Kidney (tissue), 13 donors: ENCODE measurements at regions not wholly inside any gene's neighbourhood (a gene's known extent, or its start where the extent isn't known, plus 50 kb on each side); places are given as distances from the start of the nearest gene placed in this dataset.

Experiments
- DNase-seq, 5 donors: peaks; one replicate each; pipeline ENCODE4 v3.0.0-alpha.2; 2013 to 2020
- FAIRE-seq: peaks from 2 replicates; lab custom pipeline; 2012; peaks lifted over from hg19 to GRCh38; lab: Jason Lieb, UNC
- H3K27ac ChIP-seq, 2 donors: one replicate each; pipeline ENCODE4 v1.7.0; 2013; ENCODE audit warnings: low read depth in 2 of 2, low read length in 2 of 2, inconsistent platforms in 1 of 2
- H3K27me3 ChIP-seq: one replicate; pipeline ENCODE4 v1.7.1; 2013; ENCODE audit warnings: low read length, inconsistent platforms; ENCODE audit not compliant: control insufficient read depth, insufficient read depth
- H3K36me3 ChIP-seq, 3 donors: one replicate each; pipeline versions ENCODE4 v1.7.0 to v1.7.1; 2013; ENCODE audit warnings: low read length in 3 of 3, control low read depth in 1 of 3, inconsistent platforms in 1 of 3; ENCODE audit not compliant: insufficient read depth in 3 of 3, control insufficient read depth in 2 of 3
- H3K4me1 ChIP-seq, 3 donors: one replicate each; pipeline versions ENCODE4 v1.7.0 to v1.7.1; 2013; ENCODE audit warnings: low read length in 3 of 3, inconsistent platforms in 1 of 3, low read depth in 1 of 3; ENCODE audit not compliant: control insufficient read depth in 2 of 3, insufficient read depth in 2 of 3
- H3K4me3 ChIP-seq, 3 donors: one replicate each; pipeline versions ENCODE4 v1.7.0 to v1.8.1; 2013; ENCODE audit warnings: low read length in 3 of 3, control low read depth in 1 of 3, inconsistent platforms in 1 of 3
- H3K9ac ChIP-seq, 3 donors: one replicate each; pipeline versions ENCODE4 v1.7.0 to v1.7.1; 2013; ENCODE audit warnings: low read length in 3 of 3, control low read depth in 1 of 3, inconsistent platforms in 1 of 3
- H3K9me3 ChIP-seq, 3 donors: one replicate each; pipeline versions ENCODE4 v1.7.0 to v1.7.1; 2013; ENCODE audit warnings: low read length in 3 of 3, control low read depth in 1 of 3, inconsistent platforms in 1 of 3; ENCODE audit not compliant: control insufficient read depth in 2 of 3, insufficient read depth in 1 of 3
- intact Hi-C: fragments of 100-400 bp; cut with DNase I; formaldehyde crosslinking; loops from one replicate; pipeline ENCODE4 v1.11.1; 2022
- TF ChIP-seq, protein P1 (sequence below): IDR thresholded peaks from 3 replicates; pipeline ENCODE4 v1.5.1; 2012; ENCODE audit warnings: mild to moderate bottlenecking, moderate library complexity, borderline replicate concordance; ENCODE audit not compliant: insufficient read depth; ENCODE audit errors: extremely low read depth
- donor health status: control.
- donor health status: control.
- donor health status: control.
- donor health status: control.
- donor health status: control.
- donor health status: DM: yes; HTN: yes; CAD: no.
- donor health status: Normal renal cell carcinoma (clear cell type).

DNA sequence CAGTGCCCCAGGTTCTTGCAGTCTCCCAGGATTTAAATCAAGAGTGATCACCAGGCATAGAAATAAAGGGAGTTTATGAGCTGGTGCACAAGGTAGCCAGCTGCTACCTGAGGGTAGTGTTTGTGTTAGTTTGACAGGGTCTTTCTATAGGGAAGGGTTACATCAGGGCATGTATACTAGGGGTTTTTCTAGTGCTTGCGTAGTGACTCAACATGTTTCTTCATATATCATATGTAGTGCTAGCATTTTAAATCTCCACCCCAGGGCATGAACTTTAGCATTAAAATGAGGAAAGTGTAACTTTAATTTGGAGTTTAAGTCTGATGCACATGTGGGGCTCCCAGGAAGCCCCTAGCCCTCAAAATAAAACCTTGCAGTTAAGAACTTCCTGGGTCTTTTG, 86.5 kb upstream of the TNR start:
- no peaks in the 10 kb centered on the region for H3K36me3 ChIP-seq
- H3K9me3 ChIP-seq, result no peaks in the 10 kb centered on the region
- no peak overlapping the region for H3K9ac ChIP-seq
- TF ChIP-seq, protein P1, sequence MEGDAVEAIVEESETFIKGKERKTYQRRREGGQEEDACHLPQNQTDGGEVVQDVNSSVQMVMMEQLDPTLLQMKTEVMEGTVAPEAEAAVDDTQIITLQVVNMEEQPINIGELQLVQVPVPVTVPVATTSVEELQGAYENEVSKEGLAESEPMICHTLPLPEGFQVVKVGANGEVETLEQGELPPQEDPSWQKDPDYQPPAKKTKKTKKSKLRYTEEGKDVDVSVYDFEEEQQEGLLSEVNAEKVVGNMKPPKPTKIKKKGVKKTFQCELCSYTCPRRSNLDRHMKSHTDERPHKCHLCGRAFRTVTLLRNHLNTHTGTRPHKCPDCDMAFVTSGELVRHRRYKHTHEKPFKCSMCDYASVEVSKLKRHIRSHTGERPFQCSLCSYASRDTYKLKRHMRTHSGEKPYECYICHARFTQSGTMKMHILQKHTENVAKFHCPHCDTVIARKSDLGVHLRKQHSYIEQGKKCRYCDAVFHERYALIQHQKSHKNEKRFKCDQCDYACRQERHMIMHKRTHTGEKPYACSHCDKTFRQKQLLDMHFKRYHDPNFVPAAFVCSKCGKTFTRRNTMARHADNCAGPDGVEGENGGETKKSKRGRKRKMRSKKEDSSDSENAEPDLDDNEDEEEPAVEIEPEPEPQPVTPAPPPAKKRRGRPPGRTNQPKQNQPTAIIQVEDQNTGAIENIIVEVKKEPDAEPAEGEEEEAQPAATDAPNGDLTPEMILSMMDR, result no peak
- H3K4me3 ChIP-seq, result no peak overlapping the region
- H3K27ac ChIP-seq, result no peak overlapping the region
- DNase-seq (no peak), FAIRE-seq (no peak)
- H3K4me1 ChIP-seq, result no peaks in the 10 kb centered on the region
- intact Hi-C loops, result no loop called here
- no peaks in the 10 kb centered on the region for H3K27me3 ChIP-seq

DNA sequence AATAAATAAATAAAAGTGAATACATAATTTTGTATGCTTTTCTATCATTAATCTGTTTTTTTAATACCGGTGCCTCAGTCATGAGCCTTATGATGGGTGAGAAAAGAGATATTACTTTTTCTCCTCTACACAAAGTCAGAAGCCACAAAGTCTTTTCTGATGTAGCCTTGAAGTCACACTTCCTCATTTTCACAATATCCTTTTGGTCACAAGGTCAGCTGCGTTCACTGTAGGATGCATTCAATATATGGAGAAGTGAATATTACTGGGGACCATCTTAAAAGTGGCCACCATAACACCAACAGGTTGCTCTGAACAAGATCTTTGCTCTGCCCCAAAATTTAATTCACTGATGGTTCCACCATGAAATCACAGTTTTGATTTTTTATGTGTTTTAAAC, 83.3 kb upstream of the TNR start:
- Histone ChIP-seq H3K9ac (no peak overlapping the region), H3K36me3 (no peaks in the 10 kb centered on the region), H3K4me3 (no peak overlapping the region), H3K9me3 (no peaks in the 10 kb centered on the region), H3K27ac (no peak overlapping the region), H3K27me3 (no peaks in the 10 kb centered on the region), H3K4me1 (no peaks in the 10 kb centered on the region)
- TF ChIP-seq, protein P1, result no peak
- FAIRE-seq (no peak), DNase-seq (no peak)
- intact Hi-C loops, result no loop called here

DNA sequence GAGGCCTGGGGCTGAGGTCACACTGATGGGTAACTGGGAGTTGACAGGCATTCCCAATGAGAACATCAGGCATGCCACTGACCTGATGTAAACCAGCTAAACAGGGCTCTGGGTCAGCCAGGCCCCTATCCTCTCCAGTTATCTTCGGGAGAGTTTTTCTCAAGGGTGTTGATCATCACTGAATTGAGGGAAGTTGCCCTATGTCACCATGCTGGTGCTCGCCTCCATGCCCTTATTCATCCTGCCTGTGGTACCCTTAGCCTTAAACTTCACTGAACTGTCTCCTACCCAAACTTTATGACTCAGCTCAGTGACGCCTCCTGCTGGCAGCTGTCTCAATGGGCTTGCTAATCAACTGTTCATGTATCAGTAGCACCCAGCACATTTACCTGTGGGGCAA, 80.7 kb upstream of the TNR start:
- FAIRE-seq (no peak), DNase-seq (no peak)
- Histone ChIP-seq H3K9ac (no peak overlapping the region), H3K27ac (no peak overlapping the region), H3K4me3 (no peak overlapping the region), H3K9me3 (no peaks in the 10 kb centered on the region), H3K36me3 (no peaks in the 10 kb centered on the region), H3K27me3 (no peaks in the 10 kb centered on the region), H3K4me1 (no peaks in the 10 kb centered on the region)
- TF ChIP-seq, protein P1, result no peak
- intact Hi-C loops, result no loop called here

GRCh38 chr1:175823406-175823805, 80.0 kb upstream of the TNR start:
- no peaks in the 10 kb centered on the region for H3K27me3 ChIP-seq
- no peaks in the 10 kb centered on the region for H3K9me3 ChIP-seq
- intact Hi-C loops, result no loop called here
- DNase-seq (no peak), FAIRE-seq (no peak)
- no peaks in the 10 kb centered on the region for H3K4me1 ChIP-seq
- no peak overlapping the region for H3K27ac ChIP-seq
- no peaks in the 10 kb centered on the region for H3K36me3 ChIP-seq
- no peak overlapping the region for H3K9ac ChIP-seq
- TF ChIP-seq, protein P1, result no peak
- no peak overlapping the region for H3K4me3 ChIP-seq
